ENCODE measurements at regions not wholly inside any gene's neighbourhood (a gene's known extent, or its start where the extent isn't known, plus 50 kb on each side); places are given as distances from the start of the nearest gene placed in this dataset.

GRCh38 chr5:169442403-169442874 is 141.1 kb upstream of the SPDL1 start:
- TF ChIP-seq CTCF (IDR thresholded peaks at IDR 0.05) (no peak), POLR2A (IDR thresholded peaks at IDR 0.05) (no peak), POLR2AphosphoS5 (IDR thresholded peaks at IDR 0.05) (no peak)
